ENCODE measurements at regions not wholly inside any gene's neighbourhood (a gene's known extent, or its start where the extent isn't known, plus 50 kb on each side); places are given as distances from the start of the nearest gene placed in this dataset.
"Not testable (repeated sequence)": the region's sequence is repeated elsewhere in the genome, so short reads cannot be mapped to it uniquely, and the experiment has no call there.

DNA sequence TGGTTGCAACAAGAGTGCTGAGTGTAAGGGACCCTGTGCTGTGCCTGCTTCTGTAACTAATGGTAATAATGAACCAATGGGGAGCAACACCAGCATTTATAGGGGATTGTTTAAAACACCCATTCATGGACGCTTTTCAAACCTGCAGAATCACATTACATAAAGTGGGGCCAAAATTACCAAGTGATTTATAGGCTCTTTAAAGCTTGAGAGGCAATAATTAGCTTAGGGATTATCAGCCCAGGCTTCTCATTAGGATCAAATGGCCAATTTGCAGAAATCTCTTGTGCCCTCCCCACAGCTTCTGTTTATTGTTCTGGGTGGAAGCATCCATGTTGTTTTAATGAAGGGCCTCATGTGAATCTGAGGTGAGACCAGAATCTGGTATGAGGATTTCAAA lies 125.5 kb downstream of the ZNF486 start:
- not testable (repeated sequence) for DNase-seq (ENCODE audit: low read depth in 2 of 2)

DNA sequence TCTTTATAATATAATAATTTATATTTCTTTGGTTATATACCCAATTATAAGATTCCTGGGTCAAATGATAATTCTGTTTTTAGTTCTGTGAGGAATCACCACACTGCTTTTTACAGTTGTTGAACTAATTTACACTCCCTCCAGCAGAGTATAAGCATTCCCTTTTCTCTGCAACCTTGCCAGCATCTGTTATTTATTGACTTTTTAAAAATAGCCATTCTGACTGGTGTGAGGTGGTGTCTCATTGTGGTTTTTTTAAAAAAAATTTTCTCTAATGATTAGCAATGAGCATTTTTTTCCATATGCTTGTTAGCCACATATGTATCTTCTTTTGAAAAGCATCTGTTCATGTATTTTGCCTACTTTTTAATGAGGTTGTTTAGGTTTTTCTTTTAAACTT lies 122.2 kb downstream of the ZNF486 start:
- DNase-seq (ENCODE audit: low read depth in 2 of 2): no peak

DNA sequence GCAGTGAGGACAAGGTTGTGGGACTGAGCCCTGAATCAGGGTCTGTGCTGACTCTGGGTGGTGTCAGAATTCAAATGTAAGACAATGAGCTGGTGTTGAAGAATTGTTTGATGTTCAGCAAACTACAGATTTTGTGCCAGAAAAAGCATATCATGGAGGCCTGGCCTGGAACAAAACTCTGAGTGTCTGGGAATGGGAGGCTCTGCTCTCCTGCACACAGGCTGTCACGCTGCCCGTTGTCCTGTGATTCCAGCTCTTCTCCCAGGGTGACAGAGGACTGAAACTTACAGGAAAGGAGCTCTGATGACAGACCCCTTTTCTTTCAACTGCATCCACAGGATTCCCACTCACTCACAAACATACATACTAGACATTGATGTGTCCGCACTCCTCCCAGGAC lies 120.1 kb downstream of the ZNF486 start:
- DNase-seq (ENCODE audit: low read depth in 2 of 2): no peak

DNA sequence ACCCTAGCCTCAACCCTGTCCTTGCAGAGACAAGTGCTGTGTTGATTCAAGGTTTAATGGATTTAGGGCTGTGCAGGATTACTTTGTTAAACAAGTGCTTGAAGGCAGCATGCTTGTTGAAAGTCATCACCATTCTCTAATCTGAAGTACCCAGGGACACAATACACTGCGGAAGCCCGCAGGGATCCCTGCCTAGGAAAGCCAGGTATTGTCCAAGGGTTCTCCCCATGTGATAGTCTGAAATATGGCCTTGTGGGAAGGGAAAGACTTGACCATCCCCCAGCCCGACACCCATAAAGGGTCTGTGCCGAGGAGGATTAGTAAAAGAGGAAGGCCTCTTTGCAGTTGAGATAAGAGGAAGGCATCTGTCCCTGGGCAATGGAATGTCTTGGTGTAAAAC lies 118.9 kb downstream of the ZNF486 start:
- not testable (repeated sequence) for DNase-seq (ENCODE audit: low read depth in 2 of 2)

DNA sequence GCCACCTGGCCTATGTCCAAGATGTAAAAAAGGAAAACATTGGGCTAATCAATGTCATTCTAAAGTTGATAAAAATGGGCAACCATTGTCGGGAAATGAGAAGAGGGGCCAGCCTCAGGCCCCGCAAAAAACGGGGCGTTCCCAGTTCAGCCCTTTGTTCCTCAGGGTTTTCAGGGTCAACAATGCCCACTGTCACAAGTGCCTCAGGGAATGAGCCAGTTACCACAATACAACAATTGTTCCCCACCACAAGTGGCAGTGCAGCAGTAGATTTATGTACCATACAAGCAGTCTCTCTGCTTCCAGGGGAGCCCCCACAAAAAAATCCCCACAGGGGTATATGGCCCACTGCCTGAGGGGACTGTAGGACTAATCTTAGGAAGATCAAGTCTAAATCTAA lies 112.5 kb downstream of the ZNF486 start:
- DNase-seq (ENCODE audit: low read depth in 2 of 2): no peak

DNA sequence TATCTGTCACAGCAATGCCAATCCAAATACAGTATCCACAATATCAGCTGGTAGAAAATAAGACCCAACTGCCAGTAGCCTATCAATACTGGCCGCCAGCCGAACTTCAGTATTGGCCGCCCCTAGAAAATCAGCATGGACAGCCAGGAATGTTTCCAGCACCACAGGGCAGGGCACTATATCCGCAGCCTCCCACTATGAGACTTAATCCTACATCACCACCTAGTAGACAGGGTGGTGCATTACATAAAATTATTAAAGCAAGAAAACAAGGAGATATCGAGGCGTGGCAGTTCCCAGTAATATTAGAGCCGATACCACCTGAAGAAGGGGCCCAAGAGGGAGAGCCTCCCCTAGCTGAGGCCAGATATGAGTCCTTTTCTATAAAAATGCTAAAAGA lies 111.3 kb downstream of the ZNF486 start:
- DNase-seq (ENCODE audit: low read depth in 2 of 2): peak in 1 of 2 donors; percentile 61

DNA sequence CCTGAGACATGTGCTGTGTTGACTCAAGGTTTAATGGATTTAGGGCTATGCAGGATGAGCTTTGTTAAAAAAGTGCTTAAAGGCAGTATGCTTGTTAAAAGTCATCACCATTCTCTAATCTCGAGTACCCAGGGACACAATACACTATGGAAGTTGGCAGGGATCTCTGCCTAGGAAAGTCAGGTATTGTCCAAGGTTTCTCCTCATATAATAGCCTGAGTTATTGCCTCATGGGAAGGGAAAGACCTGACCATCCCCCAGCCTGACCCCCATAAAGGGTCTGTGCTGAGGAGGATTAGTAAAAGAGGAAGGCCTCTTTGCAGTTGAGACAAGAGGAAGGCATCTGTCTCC lies 109.7 kb downstream of the ZNF486 start:
- not testable (repeated sequence) for DNase-seq (ENCODE audit: low read depth in 2 of 2)

DNA sequence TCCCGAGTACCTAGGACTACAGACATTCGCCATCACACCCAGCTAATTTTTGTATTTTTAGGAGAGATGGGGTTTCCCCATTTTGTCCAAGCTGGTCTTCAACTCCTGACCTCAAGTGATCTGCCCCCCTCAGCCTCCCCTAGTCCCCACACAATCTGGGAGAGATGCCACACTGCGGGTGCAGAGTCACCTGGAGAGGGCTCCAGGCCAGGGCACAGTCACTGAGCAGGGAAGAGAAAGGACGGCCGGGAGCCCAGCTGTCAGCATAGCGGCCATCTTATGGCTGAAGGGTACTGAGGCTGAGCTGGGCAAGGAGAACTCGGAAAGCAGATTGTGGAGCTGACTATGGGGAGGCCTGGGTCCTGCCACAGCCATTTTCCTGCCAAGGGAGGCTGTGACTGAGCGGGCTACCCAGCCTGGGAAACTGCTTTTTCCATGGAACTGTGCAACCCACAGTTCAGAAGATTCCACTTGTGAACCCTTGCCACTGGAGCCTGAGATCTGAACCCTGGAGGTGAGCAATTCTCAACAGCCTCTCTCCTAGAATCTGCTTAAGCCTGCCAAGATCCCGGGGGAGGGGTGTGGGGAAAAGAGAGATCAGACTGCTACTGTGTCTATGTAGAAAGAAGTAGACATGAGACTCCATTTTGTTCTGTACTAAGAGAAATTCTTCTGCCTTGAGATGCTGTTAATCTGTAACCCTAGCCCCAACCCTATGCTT lies 109.2 kb downstream of the ZNF486 start:
- no peak for DNase-seq (ENCODE audit: low read depth in 2 of 2)

DNA sequence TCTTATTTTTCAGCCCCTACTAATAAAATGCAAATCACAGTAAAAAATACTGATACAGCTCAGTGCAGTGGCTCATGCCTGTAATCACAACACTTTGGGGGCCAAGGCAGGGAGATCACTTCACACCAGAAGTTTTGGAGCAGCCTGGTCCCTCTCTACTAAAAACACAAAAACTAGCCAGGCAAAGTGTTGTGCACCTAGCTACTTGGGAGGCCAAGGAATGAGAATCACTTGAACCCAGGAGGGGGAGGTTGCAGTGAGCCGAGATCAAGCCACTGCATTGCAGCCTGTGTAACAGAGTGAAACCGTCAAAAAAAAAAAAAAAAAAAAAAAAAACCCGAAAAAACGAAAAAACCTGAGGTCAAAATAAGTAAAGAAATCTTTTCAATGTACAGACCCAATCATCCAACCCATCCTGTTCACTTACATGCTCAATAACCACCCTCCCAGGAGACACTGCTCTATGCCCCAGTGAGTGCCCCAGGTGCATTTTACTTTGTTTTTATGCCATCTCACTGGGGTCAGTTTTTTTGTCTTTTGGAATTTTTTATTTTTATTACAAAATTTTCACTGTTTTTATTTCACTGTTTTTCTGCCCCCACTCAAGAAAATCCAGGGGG lies 107.0 kb downstream of the ZNF486 start:
- DNase-seq (ENCODE audit: low read depth in 2 of 2): no peak

DNA sequence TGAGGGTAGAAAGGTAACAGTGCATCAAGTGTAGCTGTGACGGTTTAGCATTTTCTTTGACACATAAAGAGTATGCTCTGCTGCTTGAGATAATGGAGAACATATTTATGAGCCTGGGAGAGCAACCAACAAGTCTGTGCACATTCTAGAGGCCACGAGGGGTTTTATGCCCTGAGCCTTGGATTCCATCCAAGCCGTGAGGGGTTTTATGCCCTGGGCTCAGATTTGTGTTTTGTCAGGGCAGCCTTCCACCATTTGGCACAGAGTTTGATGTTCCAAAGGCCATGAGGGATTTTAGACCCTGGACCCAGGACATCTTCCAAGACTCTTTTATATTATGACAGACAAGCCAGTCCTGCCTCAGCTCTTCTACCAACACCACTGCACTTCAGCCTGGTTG lies 106.4 kb downstream of the ZNF486 start:
- no peak for DNase-seq (ENCODE audit: low read depth in 2 of 2)

DNA sequence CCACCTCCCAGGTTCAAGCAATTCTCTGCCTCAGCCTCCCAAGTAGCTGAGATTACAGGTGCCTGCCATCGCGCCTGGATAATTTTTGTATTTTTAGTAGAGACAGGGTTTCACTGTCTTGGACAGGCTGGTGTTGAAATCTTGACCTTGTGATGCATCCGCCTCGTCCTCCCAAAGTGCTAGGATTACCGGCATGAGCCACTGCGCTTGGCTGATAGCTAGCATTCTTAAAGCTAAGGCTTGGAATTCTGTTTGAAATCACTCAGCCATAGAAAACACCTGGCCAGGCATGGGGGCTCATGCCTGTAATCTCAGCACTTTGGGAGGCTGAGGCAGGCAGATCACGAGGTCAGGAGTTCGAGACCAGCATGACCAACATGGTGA lies 105.6 kb downstream of the ZNF486 start:
- DNase-seq (ENCODE audit: low read depth in 2 of 2): not testable (repeated sequence)

DNA sequence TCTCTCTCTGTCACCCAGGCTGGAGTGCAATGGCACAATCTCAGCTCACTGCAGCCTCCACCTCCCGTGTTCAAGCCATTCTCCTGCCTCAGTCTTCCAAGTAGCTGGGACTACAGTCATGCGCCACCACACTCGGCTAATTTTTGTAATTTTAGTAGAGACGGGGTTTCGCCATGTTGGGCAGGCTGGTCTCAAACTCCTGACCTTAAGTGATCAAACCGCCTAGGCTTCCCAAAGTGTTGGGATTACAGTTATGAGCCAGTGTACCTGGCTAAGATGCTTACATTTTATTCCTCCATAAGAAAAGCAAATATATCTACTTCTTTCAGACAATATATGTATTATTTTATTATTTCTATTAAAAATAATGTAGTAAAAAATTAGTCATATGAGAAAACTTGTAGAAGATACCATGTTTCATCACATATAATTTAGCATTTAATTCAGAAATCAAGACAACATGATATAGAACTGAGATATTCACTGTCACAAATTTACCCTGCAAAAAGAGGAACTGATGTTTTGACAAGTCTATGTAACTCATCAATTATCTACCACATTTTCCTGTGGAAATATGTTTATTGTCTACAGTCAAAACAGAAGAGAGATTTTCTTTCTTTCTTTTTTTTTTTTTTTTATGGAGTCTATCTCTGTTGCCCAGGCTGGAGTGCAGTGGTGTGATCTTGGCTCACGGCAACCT lies 105.1 kb downstream of the ZNF486 start:
- not testable (repeated sequence) for DNase-seq (ENCODE audit: low read depth in 2 of 2)

DNA sequence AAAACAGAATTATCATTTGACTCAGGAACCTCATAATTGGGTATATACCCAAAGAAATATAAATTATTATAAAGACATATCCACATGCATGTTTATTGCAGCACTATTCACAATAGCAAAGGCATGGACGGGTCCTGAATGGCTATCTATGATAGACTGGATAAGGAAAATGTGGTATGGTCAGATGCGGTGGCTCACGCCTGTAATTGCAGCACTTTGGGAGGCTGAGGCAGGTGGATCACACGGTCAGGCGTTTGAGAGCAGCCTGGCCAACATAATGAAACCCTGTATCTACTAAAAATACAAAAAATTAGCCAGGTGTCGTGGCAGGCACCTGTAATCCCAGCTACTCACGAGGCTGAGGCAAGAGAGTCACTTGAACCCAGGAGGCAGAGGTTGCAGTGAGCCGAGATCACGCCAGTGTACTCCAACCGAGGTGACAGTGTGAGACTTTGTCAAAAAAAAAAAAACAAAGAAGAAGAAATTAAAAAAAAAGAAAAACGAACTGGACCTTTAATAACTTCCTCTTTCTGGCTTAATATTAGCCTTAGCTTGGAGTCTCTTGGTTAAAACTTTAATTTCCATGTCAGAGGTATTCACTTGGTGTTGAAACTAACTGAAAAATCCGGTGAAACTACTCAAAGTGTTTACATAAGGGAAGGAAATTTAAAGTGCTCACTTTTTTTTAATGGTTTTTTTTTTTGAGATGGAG lies 104.4 kb downstream of the ZNF486 start:
- DNase-seq (ENCODE audit: low read depth in 2 of 2): no peak

DNA sequence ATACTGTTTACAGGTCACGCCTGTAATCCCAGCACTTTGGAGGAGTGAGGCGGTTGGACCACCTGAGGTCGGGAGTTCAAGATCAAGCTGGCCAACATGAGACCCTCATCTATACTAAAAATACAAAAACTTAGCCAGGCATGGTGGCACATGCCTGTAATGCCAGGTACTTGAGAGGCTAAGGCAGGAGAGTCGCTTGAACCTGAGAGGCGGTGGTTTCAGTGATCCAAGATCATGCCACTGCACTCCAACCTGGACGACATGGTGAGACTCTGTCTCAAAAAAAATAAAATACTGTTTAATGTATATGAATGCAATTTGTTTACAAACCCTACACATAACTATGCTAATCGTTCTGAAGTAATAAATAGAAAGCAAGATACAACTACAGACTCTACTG lies 102.4 kb downstream of the ZNF486 start:
- no peak for DNase-seq (ENCODE audit: low read depth in 2 of 2)

DNA sequence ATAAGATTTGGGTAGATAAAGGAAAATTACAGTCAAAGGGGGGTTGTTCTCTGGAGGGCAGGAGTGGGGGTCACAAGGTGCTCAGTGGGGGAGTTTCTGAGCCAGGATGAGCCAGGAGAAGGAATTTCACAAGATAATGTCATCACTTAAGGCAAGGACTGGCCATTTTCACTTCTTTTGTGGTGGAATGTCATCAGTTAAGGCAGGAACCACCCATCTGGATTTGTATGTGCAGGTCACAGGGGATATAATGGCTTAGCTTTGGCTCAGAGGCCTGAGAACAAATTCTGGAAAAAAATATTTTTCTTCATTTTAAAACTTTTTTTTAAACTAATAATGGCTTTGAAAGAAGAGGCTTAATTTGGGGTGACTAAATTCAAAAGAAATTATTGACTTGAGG lies 94.5 kb downstream of the ZNF486 start:
- DNase-seq (ENCODE audit: low read depth in 2 of 2): not testable (repeated sequence)

DNA sequence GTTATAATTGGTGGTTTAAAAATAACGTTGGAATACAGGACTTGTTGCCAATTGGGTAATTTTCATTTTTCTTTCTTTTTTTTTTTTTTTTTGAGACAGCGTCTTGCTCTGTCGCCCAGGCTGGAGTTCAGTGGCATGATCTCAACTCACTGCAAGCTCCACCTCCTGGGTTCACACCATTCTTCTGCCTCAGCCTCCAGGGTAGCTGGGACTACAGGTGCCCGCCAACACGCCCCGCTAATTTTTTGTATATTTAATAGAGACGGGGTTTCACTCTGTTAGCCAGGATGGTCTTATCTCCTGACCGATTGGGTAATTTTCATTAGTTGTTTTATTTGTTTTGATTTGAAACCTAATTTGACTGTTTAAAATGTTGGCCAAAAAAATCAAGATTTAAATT lies 93.7 kb downstream of the ZNF486 start:
- DNase-seq (ENCODE audit: low read depth in 2 of 2): not testable (repeated sequence)

DNA sequence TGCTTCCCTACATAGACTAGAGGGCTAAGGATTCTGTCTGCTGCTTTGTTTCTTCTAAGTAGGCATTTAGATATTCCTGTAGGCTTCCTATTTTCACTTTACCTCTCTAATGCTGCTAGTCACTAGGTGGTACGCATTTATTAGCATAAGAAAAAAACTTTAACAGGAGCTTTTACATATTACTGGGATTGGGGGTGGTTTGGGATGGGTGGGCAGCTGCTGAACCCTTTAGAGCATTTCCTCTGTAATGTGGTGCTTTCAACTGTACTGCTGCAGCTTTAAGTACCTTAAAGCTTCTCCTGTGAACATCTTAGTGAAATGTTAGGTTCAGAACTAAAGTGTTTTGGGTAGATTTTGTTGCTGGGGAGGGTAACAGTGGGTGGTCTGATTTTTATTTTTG lies 92.6 kb downstream of the ZNF486 start:
- no peak for DNase-seq (ENCODE audit: low read depth in 2 of 2)

DNA sequence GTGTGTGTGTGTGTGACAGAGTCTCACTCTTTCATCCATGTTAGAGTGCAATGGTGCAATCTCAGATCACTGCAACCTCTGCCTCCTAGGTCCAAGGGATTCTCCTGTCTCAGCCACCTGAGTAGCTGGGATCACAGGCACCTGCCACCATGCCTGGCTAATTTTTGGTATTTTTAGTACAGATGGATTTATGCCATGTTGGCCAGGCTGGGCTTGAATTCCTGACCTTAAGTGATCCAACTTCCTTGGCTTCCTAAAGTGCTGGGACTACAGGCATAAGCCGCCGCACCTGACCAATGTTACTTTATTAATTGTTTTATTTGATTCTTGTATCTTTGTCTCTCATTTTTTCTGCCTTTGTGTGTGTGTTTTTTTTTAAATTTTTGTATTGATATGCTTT lies 89.6 kb downstream of the ZNF486 start:
- DNase-seq (ENCODE audit: low read depth in 2 of 2): no peak

DNA sequence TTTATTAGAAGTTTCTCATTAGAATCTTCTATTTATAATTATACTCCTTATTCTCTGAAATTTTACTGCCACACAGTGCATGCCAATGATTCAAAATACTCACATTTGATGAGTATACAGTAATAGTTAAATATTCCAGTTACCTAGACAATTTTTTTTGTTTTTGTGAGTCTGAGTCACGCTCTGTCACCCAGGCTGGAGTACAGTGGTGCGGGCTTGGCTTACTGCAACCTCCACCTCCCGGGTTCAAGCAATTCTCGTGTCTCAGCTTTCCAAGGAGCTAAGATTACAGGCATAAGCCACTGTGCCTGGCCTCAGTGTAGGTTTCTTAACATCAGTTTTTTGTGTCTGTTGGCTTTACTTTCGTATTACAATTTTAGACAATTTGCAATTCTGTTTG lies 87.1 kb downstream of the ZNF486 start:
- no peak for DNase-seq (ENCODE audit: low read depth in 2 of 2)

DNA sequence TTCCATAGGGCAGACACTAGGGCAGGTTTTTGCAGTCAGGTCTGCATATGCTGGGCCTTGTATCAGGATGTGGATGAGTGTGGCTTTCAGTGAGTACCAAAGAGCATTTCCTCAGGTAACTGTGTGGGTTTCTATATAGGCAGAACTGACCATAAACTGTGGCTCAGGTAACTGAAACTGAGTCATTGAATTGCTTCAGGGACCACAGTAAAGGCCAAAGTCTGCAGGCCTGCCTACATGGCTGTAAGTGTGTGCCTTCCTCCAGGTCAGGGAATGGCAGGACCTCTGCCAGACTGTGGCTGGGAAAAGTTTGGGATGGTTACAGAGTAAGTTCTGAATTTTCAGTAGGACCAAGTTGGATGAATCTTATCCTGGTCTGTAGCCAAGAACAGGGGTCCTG lies 85.6 kb downstream of the ZNF486 start:
- no peak for DNase-seq (ENCODE audit: low read depth in 2 of 2)

DNA sequence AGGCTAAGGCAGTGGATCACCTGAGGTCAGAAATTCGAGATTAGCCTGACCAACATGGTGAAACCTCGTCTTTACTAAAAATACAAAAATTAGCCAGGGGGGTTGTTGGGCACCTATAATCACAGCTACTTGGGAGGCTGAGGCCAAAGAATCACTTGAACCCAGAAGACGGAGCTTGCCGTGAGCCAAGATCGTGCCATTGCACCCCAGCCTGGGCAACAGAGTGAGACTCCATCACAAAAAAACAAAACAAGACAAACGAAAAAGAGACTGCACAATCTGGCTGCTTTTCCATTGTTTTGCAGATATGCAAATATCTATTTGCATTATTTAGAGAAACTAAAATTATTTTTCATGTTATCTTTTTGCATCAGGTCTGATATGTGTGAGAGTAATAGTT lies 83.6 kb downstream of the ZNF486 start:
- no peak for DNase-seq (ENCODE audit: low read depth in 2 of 2)

DNA sequence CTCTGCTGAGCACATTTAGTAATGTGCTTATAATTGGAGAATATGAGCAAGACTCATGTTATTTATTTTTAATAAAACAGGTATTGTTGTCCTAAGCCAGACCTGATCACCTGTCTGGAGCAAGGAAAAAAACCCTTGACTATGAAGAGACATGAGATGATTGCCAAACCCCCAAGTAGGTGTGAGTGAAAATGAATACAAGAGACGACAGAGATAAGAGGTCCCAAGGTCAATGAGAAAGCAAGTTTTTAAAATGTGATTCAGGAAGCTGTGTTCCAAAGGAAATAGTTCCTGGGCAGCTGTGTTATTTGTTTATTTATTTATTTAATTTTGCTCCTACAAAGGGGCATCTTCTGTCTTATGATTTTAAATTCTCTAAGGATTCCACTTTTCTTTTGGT lies 83.1 kb downstream of the ZNF486 start:
- no peak for DNase-seq (ENCODE audit: low read depth in 2 of 2)

All from lung microvascular endothelial cell (primary cell).